ENCODE measurements at regions not wholly inside any gene's neighbourhood (a gene's known extent, or its start where the extent isn't known, plus 50 kb on each side); places are given as distances from the start of the nearest gene placed in this dataset.

DNA sequence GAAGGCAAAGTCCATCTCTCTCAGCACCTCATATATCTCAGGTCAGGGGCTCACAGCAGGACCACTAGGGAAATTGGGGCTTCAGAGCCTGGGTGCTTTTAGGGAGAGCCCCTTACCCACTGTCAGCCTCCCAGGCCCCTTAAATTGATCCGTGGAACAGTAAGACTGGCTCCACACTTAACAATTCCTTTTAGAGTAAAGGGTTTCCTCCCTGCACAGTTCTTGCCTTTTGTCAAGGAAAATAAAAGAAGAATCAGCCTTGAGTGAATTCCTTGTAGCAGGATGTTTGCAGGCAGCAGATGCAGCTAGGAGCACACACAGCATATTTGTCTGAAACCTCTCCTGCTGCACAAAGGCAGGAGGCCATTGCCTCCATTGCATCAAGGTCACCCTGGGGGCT, 184.9 kb downstream of the SEC16B start:
- DNase-seq = no peak

DNA sequence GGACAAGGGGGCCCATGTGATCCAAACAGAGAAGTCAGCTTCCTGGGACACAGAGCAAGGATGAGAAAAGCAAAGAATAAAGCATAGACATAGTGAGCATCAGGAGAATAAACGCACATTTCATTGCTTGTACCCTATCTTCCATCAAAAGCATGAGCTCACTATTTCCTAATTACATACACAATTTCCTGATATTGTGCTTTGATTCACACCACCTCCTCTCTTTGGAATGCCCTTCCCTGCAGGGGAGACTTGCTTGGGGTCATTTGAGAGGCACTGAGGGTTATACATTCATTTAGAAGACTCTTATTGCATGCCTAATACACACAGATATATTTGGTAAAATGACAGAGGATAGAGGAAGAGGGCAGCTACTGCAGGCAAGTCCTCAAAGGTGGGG, 185.4 kb downstream of the SEC16B start:
- no peak for DNase-seq

DNA sequence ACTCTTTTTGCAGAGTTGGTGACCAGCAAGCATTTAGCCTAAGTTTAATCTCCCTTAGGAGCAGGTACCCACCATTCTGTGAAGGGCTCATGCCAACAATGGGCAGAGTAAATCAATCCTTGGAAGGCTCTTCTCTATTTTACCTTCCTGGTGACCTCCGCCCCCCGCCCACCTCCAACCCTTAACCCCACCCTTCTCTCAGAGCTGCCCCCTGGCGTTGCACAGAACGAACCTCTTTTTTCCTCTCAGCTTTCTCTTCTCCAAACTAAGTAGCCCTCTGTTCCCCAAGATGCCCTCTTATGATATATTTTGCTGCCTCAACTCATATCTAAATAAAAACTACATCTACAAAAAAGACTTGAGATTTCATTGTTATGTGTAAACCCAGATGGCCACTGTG, 186.8 kb downstream of the SEC16B start:
- no peak for DNase-seq

DNA sequence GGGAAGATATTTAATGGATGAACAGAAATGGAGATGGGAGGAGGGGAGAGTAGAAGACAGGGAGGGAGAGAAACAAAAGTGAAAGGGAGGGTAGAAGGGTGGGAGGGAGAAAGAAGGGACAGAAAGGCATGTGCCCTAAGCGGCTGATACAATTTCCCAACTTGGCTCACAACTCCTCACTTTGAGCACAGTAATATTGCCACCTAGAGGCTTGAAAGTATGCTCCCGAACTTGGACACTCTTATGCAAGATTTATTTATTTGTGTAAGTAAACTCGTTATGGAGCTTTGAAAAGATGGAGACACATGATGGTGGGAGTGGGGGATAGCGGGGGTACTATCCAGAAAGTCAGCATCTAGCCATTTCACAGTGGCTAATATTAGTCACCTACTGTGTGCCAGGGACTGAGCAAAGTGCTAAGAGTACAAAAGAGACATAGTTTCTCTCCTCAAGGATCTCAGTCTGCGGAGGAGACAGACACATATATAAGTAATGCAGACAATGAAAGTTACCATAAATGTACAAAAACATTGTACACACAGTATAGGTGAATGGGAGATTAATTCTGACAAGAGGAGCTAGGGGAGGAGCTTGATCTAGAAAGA, 189.7 kb downstream of the SEC16B start:
- peak; percentile 49 for DNase-seq

DNA sequence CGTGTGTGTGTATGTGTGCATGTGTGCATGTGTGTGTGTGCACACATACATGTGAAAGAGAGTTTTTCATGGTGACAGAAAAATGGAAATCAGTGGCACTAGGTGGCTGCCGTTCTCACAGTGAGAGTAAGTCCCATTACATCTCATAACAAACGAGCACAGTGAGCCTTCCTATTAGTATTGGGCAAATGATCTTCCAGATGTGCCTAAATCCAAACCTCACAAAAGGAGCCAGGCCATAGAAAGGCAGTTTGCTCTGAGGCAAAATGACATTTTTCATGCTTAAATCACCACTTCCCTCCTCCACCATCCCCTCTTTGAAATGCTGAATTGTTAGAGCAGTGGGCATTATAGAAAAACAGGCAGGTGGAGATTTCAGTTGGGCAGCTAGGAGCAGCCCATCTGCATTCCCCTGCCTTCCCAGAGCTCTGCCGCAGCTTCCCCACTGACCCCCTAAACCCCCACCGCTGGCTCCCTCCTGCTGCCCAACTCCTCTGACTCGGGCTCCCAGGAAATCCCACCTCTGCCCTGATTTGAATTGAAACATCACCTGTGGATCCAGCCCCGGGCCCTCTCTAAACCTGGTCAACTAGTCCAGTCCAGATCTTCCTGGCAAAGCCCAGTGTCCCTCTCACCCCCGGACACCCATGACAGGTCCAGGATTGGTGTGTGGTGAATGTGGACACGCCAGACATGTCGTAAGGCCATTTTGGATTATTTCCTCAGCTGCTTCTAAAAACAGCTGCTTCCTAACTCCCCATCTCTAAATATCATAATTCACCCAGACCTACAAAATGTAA, 190.5 kb downstream of the SEC16B start:
- no peak for DNase-seq

DNA sequence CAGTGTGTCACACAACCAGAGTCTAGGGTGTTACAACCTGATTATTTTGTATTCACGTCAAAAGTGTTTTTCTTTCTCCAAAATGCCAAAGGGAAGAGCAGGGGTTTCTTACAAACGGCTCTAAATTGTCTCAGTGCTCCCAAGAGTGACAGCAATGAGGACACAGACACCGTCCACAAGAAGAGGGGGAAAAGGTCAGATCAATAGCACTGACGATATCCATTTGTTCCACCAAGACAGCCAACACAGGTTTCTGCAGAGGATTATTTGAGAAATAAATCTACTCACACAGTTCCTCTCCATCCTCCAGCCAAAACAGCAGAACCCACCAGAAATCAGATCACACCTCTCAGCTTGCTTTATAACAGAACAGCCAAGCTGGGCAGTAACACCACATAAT, 193.9 kb downstream of the SEC16B start:
- DNase-seq = no peak

DNA sequence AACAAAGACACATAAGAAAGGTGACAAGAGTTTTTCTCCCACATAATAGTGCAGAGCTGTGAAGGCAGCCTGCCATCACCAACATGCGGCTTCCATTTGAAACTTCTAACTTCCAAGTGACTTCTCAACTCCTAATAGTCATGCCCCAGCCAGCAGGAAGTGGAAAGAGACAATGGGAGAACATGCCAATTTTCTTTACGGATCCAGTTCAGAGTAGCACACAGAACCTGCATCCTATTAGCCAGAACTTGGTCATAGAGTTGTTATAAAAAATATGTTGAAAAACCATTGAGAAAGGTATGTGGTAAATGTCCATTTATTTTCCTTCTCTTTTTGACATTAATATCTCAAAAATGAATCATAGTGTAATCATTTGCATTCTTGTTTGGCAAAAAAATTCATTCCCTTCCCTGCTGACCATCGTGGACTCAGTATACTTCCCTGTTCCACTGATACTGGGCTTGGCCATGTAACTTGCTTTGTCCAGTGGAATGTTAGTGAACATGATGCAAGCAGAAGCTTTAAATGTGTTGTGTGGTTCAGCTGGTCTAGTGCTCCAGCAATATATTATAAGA, 197.4 kb downstream of the SEC16B start:
- no peak for DNase-seq

DNA sequence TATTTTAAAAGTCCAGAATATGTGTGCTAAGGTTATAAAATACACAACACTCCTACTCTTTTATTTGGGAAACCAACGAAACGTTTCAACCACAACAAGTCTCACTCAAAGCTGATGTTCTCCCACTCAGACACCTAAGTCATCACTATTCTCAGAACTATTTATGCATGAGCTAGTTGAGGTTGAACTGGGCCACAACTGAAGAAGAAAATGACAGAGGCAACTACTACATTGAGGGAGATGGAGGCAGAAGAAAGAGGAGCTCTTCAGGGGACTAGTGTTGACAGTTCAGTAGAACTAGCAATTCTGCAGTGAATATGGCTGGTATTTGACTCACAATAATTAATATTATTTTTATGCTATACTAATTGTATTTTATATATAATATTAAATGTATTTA, 198.2 kb downstream of the SEC16B start:
- no peak for DNase-seq

DNA sequence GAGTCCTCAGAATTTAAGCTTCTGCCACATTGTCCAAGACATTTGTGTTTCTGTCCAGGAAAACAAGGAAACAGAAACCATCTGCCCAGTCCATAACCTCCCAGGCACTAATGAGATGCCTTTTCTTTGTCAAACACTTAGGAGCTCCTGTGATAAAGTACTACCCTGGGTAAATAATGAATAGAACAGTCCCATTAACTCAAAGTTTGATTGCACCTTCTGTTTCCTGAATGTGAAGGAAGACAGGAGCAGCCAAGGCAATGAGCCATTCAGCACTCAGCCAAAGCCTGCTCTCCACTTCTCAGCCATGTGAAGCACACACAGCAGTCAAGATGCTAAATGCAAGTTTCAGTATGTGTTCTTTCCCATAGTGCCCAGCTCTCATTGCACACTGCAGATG, 199.8 kb downstream of the SEC16B start:
- peak; percentile 80 for DNase-seq

DNA sequence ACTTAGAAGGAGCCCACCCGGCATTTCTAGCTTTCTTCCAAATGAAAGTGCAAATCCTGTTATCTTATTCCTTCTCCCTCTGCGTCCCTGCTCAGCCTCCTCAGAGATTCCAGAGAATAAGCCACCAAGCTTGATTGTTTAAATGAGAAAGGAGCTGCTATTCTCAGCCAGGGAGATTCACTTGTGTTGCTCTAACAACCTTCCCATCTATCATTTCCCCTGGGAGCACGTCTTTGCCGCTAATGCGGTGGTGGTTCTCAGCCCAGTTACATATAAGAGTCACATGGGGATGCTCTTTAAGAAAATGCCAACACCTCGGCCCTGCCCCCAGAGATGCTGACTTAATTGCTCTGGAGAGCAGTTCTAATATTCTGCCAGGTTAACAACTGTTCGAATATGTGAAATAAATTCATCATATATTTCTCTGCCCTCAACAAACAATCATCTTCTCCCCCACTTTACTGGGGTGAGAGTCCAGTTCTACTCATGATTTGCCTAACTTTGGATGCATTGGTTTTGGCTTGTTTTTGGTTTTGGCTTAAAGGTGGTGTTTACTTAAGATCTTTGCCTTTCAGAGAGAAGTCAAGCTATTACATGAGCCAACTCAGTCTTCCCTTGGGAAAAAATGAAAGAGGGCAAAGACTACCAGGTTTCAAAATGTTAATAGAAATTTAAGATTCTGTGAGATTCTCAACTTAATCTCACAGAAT, 213.9 kb downstream of the SEC16B start:
- DNase-seq = no peak

DNA sequence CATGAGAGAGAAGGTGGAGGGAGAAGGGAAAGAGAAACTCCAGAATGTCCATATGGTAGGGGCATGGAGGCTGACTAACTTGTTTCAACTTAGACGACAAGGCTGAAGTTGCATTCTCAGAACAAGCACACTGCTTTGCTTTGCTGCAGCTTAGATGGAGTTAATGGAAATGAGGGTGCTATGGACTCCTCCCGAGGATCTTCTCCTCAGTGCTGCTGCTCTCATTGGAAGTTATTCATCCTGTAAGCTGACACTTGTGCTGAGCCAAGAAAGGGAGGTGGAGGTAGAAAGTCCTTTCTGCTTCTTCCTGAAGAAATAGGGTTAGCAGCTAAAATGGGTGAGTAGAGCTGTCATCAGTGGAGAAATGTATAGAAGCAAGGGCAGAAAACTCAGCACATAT, 215.3 kb downstream of the SEC16B start:
- DNase-seq = no peak

DNA sequence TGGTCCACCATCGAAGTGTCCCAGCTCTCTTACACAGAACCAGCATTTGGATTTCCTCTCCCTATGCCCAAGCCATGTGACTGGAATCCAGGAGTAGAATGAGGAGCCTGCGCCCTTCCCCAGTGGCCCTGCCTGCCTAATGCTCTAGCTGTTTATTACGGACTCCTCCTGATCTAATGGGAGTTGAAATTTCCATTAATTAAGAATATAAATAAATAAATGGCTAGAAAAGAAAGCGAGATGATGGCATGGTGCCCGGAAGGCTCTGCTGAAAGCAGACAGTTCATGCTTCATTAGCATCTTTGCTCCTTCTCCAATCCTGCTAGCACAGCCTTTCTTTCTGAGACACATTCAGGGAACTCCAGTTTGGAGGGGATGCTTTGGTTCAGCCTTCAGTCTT, 216.2 kb downstream of the SEC16B start:
- no peak for DNase-seq

DNA sequence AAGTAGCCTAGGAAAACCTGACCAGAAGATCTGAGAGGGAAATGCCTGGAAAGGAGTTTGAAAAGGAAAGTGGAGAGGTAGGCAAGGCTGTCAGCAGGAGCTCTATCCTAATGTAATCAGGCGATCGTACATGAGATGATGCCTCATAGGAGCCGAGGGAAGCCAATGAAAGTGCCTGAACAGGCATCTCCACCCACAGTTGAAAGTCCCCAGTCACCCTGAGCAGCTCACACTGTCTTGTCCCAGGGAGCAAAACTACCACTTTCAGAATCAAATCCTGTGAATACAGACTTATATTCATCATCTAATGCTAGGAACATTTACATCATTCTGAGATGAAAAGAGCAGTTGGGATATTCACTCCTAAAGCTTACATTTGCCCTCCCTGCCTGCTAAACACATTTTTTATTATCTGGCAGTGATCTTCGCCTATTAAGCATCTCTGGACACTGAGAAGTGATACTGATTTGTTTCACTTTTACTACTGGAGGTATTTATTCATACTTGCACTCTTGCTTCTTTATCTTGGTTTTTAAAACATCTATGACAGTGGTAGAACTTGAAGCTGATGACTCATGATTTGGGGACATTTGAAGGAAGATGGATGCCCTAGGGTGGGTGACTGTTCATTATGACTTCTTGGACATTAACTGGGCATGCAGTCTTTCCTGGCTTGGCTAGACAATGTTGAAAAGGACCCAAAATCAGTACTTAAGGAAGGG, 221.6 kb downstream of the SEC16B start:
- no peak for DNase-seq

DNA sequence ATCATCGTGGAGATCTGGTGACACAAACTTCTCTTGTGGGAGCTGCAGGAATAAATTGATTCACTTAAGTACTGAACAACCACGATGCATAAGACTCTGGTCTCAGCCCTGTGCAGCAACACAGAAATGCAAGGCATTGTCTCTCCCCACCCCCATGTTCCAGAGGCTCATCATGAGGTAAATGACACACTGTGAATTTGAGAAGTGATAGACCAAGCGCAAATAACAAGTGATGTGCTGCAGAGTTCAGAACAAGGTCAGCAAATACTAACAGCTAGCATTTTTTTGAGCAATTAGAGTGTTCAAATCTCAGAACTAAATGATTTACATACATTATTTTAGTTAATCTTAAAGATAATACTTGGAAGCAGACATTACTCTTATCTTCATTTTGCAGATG, 223.7 kb downstream of the SEC16B start:
- DNase-seq = no peak

DNA sequence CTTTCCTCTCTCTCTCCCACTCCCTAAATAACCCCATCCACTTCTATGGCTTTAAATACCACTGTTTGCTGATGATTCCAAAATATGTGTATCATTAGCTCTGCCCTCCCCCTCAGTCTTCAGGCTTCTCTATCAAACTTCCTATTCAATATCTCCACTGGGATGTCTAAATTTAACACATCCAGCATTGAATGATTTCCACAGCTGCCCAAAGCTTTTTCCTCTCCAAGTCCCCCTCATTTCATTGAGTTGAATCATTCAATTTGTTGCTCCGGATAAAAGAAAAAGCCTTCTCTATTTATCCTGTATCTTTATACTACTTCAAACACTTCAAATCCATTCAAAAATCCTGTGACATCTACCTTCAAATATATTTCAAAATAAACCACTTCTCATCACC, 225.0 kb downstream of the SEC16B start:
- DNase-seq = no peak

DNA sequence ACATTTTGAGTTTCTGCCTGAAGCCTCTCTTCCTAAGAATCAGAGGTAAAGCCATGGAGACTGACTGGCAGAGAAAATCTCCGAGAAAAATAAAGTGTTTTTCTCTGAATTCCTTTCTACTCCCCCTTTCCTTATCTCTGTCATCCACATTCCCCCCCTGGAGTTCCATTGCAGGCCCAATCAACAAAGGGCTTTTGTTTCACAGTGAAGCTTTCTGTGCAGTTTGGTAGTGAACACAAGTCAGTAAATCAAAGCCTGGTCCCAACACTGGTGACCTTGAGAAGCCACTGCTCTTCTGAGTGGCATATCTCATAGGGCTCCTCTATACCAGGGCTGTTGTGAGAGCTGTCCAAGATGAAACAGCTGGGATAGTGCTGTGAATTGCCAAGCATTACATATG, 228.4 kb downstream of the SEC16B start:
- DNase-seq = no peak

DNA sequence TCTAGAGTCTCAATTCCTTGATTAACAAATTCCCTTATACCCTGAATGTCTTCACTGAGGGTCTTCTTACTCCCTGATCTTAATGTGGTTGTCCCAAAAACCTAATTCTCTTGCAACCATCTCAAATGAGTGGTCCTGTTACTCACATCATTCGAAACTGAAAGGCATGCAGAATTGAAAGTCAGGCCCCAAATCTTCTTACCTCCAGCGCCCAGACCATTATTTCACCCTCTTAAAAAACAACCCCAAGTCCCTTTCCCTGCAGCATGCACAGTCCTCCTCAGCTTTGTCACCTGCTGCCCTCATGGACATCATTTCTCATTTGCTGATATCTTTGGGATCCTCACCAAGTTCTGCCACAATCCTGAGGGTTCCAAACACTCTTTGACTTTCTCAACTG, 230.1 kb downstream of the SEC16B start:
- no peak for DNase-seq

DNA sequence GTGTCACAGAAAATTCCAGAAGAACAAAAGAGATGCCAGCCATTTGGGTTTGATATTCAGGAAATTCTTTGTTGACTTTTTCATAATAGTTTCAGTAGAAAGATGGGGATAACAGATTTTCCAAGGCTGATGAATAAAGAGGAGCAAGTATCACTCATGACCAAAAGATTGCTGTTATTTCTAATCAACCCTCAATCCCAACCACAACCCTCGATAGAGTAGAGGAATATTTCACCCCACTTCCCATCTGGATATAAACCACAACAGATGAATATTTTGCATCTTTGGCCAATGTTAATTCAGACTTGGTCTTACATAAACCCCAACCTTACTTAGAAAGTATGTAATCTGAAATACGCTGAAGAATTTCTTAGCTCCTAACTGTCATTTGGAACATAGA, 232.4 kb downstream of the SEC16B start:
- DNase-seq = no peak

DNA sequence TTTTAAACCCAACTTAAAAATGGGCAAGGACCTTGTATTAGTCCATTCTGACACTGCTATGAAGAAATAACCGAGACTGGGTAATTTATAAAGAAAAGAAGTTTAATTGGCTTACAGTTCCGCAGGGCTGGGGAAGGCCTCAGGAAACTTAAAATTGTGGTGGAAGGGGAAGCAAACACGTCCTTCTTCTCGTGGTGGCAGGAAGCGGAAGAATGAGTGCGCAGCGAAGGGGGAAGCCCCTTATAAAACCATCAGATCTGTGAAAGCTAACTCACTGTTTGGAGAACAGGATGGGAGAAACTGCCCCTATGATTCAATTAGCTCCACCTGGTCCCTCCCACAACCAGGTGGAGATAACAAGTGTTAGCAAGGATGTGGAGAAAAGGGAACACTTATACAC, 237.7 kb downstream of the SEC16B start:
- no peak for DNase-seq

DNA sequence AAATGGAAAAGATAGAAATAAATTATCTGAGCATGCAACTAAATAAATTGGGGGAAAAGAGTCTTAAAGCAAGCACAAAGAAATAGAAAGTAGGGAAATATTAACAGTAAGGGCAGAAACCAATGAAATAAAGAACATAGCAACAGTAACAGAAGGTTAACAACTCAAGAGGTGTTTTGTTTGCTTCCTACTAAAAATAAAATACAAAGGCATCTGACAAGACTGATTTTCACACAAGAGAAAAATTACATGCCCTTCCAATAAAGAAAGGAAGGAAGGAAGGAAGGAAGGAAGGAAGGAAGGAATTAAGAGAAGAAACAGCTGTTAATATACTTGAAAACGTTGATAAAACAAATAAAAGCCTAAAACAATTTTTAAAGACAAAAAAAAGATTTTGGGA, 240.2 kb downstream of the SEC16B start:
- no peak for DNase-seq

DNA sequence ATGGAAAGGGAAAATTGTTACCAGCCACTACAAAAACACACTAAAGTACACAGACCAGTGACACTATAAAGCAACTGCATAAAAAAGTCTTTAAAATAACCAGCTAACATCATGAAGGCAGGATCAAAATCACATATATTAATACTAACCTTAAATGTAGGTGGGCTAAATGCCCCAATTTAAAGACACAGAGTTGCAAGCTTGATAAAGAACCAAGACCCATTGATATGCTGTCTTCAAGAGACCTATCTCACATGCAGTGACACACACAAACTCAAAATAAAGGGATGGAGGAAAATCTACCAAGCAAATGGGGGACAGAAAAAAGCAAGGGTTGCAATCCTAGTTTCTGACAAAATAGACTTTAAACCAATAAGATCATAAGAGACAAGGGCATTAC, 246.3 kb downstream of the SEC16B start:
- DNase-seq = no peak

DNA sequence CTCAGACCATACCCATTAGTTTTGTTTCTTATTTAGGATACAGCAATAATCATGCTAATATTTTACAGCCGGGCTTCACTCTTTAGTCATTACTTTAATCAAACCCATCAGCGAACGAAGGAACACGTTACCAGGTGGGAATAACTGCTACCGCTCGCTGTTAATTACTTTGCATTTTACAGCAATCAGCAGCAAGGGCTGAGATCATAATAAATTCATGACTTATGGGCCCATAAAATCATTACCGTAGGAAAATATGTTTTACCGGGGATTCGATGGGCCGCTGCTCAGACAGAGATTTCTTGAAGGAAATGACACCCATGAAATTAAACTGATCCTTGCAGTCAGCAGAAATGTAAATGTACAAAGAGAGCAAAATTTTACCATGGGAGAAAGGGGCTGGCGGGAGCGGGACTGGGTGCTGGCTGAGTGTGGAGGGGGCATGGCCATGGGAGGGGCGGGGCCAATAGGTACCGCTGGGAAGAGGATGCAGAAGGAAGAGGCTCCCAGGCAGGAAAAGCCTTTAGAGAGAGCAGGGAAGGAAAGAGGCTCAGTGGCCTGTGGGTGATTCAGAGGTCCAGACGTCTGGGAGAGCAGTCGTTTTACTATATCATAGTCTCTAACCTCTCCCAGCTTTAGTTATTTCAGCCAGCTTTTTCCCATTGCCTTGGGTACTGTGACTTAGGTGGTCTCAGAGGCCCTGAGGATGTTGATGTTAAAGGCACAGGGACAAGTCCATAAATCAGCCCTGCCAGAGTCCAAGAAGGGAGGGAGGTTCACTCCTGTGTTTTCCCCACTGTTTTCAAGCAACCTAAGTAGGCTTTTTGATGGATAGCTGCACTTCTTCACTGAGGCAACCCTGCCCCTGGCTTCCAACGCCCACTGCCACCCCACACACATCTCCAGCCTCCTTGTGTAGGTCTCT, 258.9 kb downstream of the SEC16B start:
- DNase-seq = no peak
